GM12892 (cell line): ENCODE measurements at regions not wholly inside any gene's neighbourhood (a gene's known extent, or its start where the extent isn't known, plus 50 kb on each side); places are given as distances from the start of the nearest gene placed in this dataset.

ENCODE experiments used
- POLR2A ChIP-seq: IDR thresholded peaks from 2 replicates; pipeline ENCODE4 v1.6.1; 2011; ENCODE audit warnings: low read depth, low read length, control low read depth
- POLR2AphosphoS5 ChIP-seq: IDR thresholded peaks from 2 replicates; pipeline ENCODE4 v1.6.1; 2011; ENCODE audit warnings: low read depth, low read length, control low read depth

- TF ChIP-seq POLR2A, result no peak
- TF ChIP-seq POLR2AphosphoS5, result no peak
Measured at GRCh38 chr5:133781436-133782225, 169.3 kb upstream of the FSTL4 start.
